ENCODE measurements at regions not wholly inside any gene's neighbourhood (a gene's known extent, or its start where the extent isn't known, plus 50 kb on each side); places are given as distances from the start of the nearest gene placed in this dataset.

- FAIRE-seq, result no peak
- H3K4me3 ChIP-seq, result no peak overlapping the region
- POLR2A ChIA-PET, result no interaction called here
- no peak overlapping the region for H3K27ac ChIP-seq
- WGBS (ENCODE audit: missing lambda C conversion rate), result 47% methylated on average over 8 of the region's 8 CpGs
- DNase-seq (ENCODE audit: low read depth in 1 of 2, low spot score in 1 of 2), result no peak
- TF ChIP-seq RARB (CRISPR knock-in tag; IDR thresholded peaks at IDR 0.05) (no peak), MAFK (IDR thresholded peaks at IDR 0.05; ENCODE audit: partially characterized antibody) (no peak), REST (IDR thresholded peaks at IDR 0.05) (no peak), BHLHE40 (IDR thresholded peaks at IDR 0.05; ENCODE audit: low read depth, low read length) (no peak), ZFP36 (IDR thresholded peaks at IDR 0.05; ENCODE audit: borderline replicate concordance, partially characterized antibody) (no peak), HMGXB4 (CRISPR knock-in tag; IDR thresholded peaks at IDR 0.05; ENCODE audit: borderline replicate concordance) (no peak), RCOR1 (IDR thresholded peaks at IDR 0.05; ENCODE audit: low read depth, low read length) (no peak), ATOH8 (CRISPR knock-in tag; IDR thresholded peaks at IDR 0.05; ENCODE audit: low read depth) (no peak)
- H3K4me2 ChIP-seq, result no peak overlapping the region
- ATAC-seq, result no peak
- no peaks in the 10 kb centered on the region for H3K9me3 ChIP-seq
- no peaks in the 10 kb centered on the region for H3K4me1 ChIP-seq
- CTCF ChIA-PET, result no interaction called here
Observed at GRCh38 chr13:70347947-70348620, 239.8 kb upstream of the KLHL1 start.

- peak in 1 of 2 experiments; percentile 65; a peak in 3 of 6 replicates for ATAC-seq
- 32% methylated on average over 4 of the region's 4 CpGs for WGBS (ENCODE audit: missing lambda C conversion rate)
- DNase-seq (ENCODE audit: low read depth in 1 of 2, low spot score in 1 of 2), result peak in 1 of 2 experiments; percentile 32
Observed at GRCh38 chr13:70339738-70340137, 231.5 kb upstream of the KLHL1 start.

GRCh38 chr13:70338609-70339008 lies 230.4 kb upstream of the KLHL1 start:
- DNase-seq (ENCODE audit: low read depth in 1 of 2, low spot score in 1 of 2), result no peak
- ChIA-PET CTCF (interaction anchor here (0.6 kb wide), 1 partner anchor 60 kb away, joined by 3 read pairs; no protein-coding TSS in a partner anchor), POLR2A (no interaction called here)
- H3K4me3 ChIP-seq, result no peak overlapping the region
- no peak overlapping the region for H3K4me2 ChIP-seq
- FAIRE-seq, result no peak
- WGBS (ENCODE audit: missing lambda C conversion rate), result 45% methylated on average over 1 of the region's 1 CpG
- no peaks in the 10 kb centered on the region for H3K4me1 ChIP-seq
- no peak for ATAC-seq
- H3K27ac ChIP-seq, result no peak overlapping the region
- H3K9me3 ChIP-seq, result no peaks in the 10 kb centered on the region
- TF ChIP-seq ESRRA (IDR thresholded peaks at IDR 0.05; ENCODE audit: borderline replicate concordance, low read length) (no peak), EHMT2 (IDR thresholded peaks at IDR 0.05; ENCODE audit: low read depth) (no peak), NR3C1 (IDR thresholded peaks at IDR 0.05) (no peak), JUN (IDR thresholded peaks at IDR 0.05) (no peak), POLR2A (IDR thresholded peaks at IDR 0.05; ENCODE audit: low read length) (no peak), E2F6 (IDR thresholded peaks at IDR 0.05; ENCODE audit: borderline replicate concordance, low read depth) (no peak), MAX (IDR thresholded peaks at IDR 0.05) (no peak), CTCF (IDR thresholded peaks at IDR 0.05) (no peak), KDM5A (IDR thresholded peaks at IDR 0.05) (no peak), RCOR1 (IDR thresholded peaks at IDR 0.05; ENCODE audit: low read depth, low read length) (no peak), TP53 (CRISPR knock-in tag; IDR thresholded peaks at IDR 0.05) (no peak), PHF8 (IDR thresholded peaks at IDR 0.05; ENCODE audit: borderline replicate concordance, low read depth) (no peak), ATOH8 (CRISPR knock-in tag; IDR thresholded peaks at IDR 0.05; ENCODE audit: low read depth) (no peak), NPAS2 (CRISPR knock-in tag; IDR thresholded peaks at IDR 0.05; ENCODE audit: borderline replicate concordance) (no peak), NFE2L2 (conservative IDR thresholded peaks at IDR 0.05; ENCODE audit: low read length) (no peak), CEBPB (IDR thresholded peaks at IDR 0.05) (no peak)

More at GRCh38 chr13:70339738-70340137, 231.5 kb upstream of the KLHL1 start:
- Histone ChIP-seq H3K9me3 (no peaks in the 10 kb centered on the region), H3K4me1 (no peaks in the 10 kb centered on the region), H3K4me3 (no peak overlapping the region), H3K4me2 (no peak overlapping the region), H3K27ac (no peak overlapping the region)
- ChIA-PET POLR2A (no interaction called here), CTCF (interaction anchor here (1.0 kb wide), 1 partner anchor 14 kb away, joined by 4 read pairs; no protein-coding TSS in a partner anchor)
- FAIRE-seq, result no peak
- no peak for TF ChIP-seq POLR2A (IDR thresholded peaks at IDR 0.05; ENCODE audit: low read length)
- 0 out of 5 replicates have a peak, but pooled peaks of 1 of the 2 experiments have one; percentile 9 for TF ChIP-seq RAD21 (conservative IDR thresholded peaks at IDR 0.05 in 1 of 2, IDR thresholded peaks at IDR 0.05 in 1 of 2)
- no peak for TF ChIP-seq RNF2 (IDR thresholded peaks at IDR 0.05; ENCODE audit: borderline replicate concordance, low read depth)
- TF ChIP-seq KDM1A (IDR thresholded peaks at IDR 0.05; ENCODE audit: low read depth), result no peak
